Spleen (tissue), 11 donors: ENCODE measurements at regions not wholly inside any gene's neighbourhood (a gene's known extent, or its start where the extent isn't known, plus 50 kb on each side); places are given as distances from the start of the nearest gene placed in this dataset.

Source experiments
- DNase-seq: peaks from one replicate; pipeline ENCODE4 v3.0.0-alpha.2; 2020
- H3K27ac ChIP-seq, 8 donors: fragments of 200-600 bp; sonication (generic) in 7 of 8; 1 replicate in 4 of 8; 2 replicates in 4 of 8; pipeline versions ENCODE4 v1.5.0 to v1.8.0; 2016 to 2021; ENCODE audit warnings: inconsistent platforms in 4 of 8, mild to moderate bottlenecking in 4 of 8, moderate library complexity in 1 of 8
- H3K27me3 ChIP-seq, 7 donors: fragments of 200-600 bp; sonication (generic) in 6 of 7; replicated peaks in 1 of 7; 1 replicate in 4 of 7; 2 replicates in 3 of 7; pipeline versions ENCODE4 v1.5.0 to v1.8.0; 2016 to 2021; ENCODE audit warnings: inconsistent platforms in 3 of 7, mild to moderate bottlenecking in 1 of 7
- H3K36me3 ChIP-seq, 6 donors: fragments of 200-600 bp; sonication (generic) in 5 of 6; 1 replicate in 4 of 6; 2 replicates in 2 of 6; pipeline versions ENCODE4 v1.5.0 to v1.8.0; 2016 to 2021; ENCODE audit warnings: inconsistent platforms in 2 of 6
- H3K4me1 ChIP-seq, 6 donors: fragments of 200-600 bp; sonication (generic) in 5 of 6; 1 replicate in 3 of 6; 2 replicates in 3 of 6; pipeline versions ENCODE4 v1.5.0 to v1.8.0; 2016 to 2021; ENCODE audit warnings: inconsistent platforms in 3 of 6
- H3K4me3 ChIP-seq, 8 donors: fragments of 200-600 bp; sonication (generic) in 7 of 8; 1 replicate in 4 of 8; 2 replicates in 4 of 8; pipeline versions ENCODE4 v1.5.0 to v1.8.0; 2016 to 2021; ENCODE audit warnings: inconsistent platforms in 4 of 8, mild to moderate bottlenecking in 4 of 8, moderate library complexity in 2 of 8
- H3K9me3 ChIP-seq, 8 donors: fragments of 200-600 bp; sonication (generic) in 7 of 8; 1 replicate in 4 of 8; 2 replicates in 4 of 8; pipeline versions ENCODE4 v1.5.0 to v1.8.0; 2016 to 2021; ENCODE audit warnings: inconsistent platforms in 4 of 8
- POLR2A ChIP-seq, 3 donors: fragments of 450-650 bp; IDR thresholded peaks; one replicate each; pipeline ENCODE4 v1.5.1; 2017; ENCODE audit warnings: antibody characterized with exemption in 3 of 3, mild to moderate bottlenecking in 1 of 3
- POLR2AphosphoS5 ChIP-seq, 3 donors: sonication (generic); formaldehyde crosslinking; IDR thresholded peaks; one replicate each; pipeline ENCODE4 v1.5.1; 2017; ENCODE audit warnings: antibody characterized with exemption in 3 of 3
- WGBS, 5 donors: extraction: QIAGEN DNeasy Blood & Tissue Kit in 3 of 5; methylation state at CpG; one replicate each; pipeline versions ENCODE4 v1.1.5 to v1.1.7; 2013 to 2018; 5-methylcytosine and 5-hydroxymethylcytosine counted together
- intact Hi-C: fragments of 100-400 bp; cut with DNase I; formaldehyde crosslinking; loops from one replicate; pipeline ENCODE4 v1.15.0; 2023; ENCODE audit warnings: low total_unique reads
- TF ChIP-seq, protein P1 (sequence below), 11 experiments: fragments of 200-600 bp in 7 of 11; fragments of 450-650 bp in 4 of 11; sonication (generic) in 4 of 11; IDR thresholded peaks in 8 of 11; conservative IDR thresholded peaks in 3 of 11; 1 replicate in 7 of 11; 2 replicates in 4 of 11; pipeline versions ENCODE4 v1.4.0 to v1.8.0; 2016 to 2021; ENCODE audit warnings: antibody characterized with exemption in 11 of 11, inconsistent platforms in 4 of 11, mild to moderate bottlenecking in 1 of 11
- donor health status: healthy with polysubstance abuse.
- donor health status: DM: no; HTN: no; CAD: no; lungs with moderate emphysema.
- donor health status: DM: no; HTN: no; CAD: no.
- donor health status: Bipolar disorder and iron deficiency.
- donor health status: healthy.
- donor health status: DM: no; HTN: no; CAD: no.
- donor health status: DM: yes; HTN: yes; CAD: no.

DNA sequence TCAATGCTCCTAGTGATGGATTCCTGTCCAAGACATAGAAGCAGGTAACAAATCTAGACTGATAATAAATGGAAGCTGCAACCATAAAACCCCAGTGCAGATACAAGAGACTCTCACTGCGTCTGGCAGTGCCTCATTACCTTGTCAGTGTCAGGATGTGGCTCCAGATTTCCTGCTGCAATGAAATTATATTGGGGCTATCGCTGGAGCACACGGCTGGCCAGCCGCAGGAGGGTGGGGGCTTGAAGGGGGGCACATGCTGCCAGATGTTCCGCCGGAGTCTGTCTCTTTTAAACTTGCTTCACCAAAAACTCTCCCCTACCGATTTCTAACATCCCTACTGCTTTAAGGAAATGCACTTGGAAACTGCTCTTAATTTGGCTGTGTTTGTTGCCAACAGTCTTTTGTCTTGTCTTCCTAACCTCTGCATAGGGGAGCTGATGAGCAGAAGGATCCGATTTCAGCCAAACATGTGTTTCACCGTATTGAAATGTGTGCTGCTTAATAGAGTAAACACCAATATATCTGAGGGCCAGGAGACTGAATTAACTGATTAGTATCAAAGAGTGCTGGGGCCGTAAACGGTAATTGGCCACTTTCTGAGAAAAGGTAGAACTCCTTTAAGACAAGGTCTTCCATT is 102.2 kb upstream of the EXOC2 start:
- intact Hi-C loops = loop anchor here (5.0 to 10.0 kb wide), 2 partner anchors 520 to 587 kb away; partner anchors contain the start of gene FOXQ1
- Histone ChIP-seq H3K36me3 (no peaks in the 10 kb centered on the region), H3K9me3 (peaks cover 0 to 6% (median 0%) of the 10 kb centered on the region in 8 donors), H3K4me3 (no peak overlapping the region), H3K27ac (no peak overlapping the region), H3K4me1 (peaks cover 0 to 4% (median 0%) of the 10 kb centered on the region in 6 donors), H3K27me3 (peaks cover 0 to 91% (median 25%) of the 10 kb centered on the region in 7 donors)
- no peak for TF ChIP-seq POLR2AphosphoS5 (IDR thresholded peaks at IDR 0.05)
- no peak for TF ChIP-seq POLR2A (IDR thresholded peaks at IDR 0.05)
- TF ChIP-seq, protein P1, sequence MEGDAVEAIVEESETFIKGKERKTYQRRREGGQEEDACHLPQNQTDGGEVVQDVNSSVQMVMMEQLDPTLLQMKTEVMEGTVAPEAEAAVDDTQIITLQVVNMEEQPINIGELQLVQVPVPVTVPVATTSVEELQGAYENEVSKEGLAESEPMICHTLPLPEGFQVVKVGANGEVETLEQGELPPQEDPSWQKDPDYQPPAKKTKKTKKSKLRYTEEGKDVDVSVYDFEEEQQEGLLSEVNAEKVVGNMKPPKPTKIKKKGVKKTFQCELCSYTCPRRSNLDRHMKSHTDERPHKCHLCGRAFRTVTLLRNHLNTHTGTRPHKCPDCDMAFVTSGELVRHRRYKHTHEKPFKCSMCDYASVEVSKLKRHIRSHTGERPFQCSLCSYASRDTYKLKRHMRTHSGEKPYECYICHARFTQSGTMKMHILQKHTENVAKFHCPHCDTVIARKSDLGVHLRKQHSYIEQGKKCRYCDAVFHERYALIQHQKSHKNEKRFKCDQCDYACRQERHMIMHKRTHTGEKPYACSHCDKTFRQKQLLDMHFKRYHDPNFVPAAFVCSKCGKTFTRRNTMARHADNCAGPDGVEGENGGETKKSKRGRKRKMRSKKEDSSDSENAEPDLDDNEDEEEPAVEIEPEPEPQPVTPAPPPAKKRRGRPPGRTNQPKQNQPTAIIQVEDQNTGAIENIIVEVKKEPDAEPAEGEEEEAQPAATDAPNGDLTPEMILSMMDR (IDR thresholded peaks at IDR 0.05 in 8 of 11, conservative IDR thresholded peaks at IDR 0.05 in 3 of 11) = no peak
- 17 to 22% (median 20%) methylated on average over 11 of the region's 11 CpGs for WGBS, 5 donors
- no peak for DNase-seq

DNA sequence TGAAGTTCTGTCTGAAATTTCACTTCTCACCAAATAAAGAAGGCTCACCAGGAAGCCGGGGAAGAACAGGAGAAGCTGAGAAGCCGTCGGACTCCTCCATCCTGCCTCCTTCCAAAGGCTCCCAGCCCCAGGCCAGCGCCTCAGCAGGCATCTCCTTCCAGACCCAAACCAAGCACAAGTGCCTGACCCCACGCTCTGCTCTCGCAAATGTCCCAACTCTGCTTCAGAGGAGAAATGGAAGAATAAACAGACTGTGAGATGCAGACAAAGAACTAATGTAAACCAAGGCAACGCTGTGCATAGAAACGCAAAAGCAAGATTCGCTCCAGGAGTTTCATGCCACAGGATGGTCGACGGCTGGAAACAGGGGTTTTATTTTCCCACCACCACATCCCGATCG is 100.3 kb upstream of the EXOC2 start:
- intact Hi-C loops = loop anchor here (10.0 kb wide), 1 partner anchor 522 kb away; the partner anchor contains the start of gene FOXQ1
- H3K9me3 ChIP-seq = peaks cover 0 to 6% (median 0%) of the 10 kb centered on the region in 8 donors
- H3K4me1 ChIP-seq = peaks cover 0 to 4% (median 0%) of the 10 kb centered on the region in 6 donors
- H3K36me3 ChIP-seq = no peaks in the 10 kb centered on the region
- DNase-seq = no peak
- no peak overlapping the region for H3K4me3 ChIP-seq
- peaks cover 0 to 87% (median 30%) of the 10 kb centered on the region in 7 donors for H3K27me3 ChIP-seq
- TF ChIP-seq, protein P1 (IDR thresholded peaks at IDR 0.05 in 8 of 11, conservative IDR thresholded peaks at IDR 0.05 in 3 of 11) = no peak
- TF ChIP-seq POLR2AphosphoS5 (IDR thresholded peaks at IDR 0.05) = no peak
- no peak for TF ChIP-seq POLR2A (IDR thresholded peaks at IDR 0.05)
- H3K27ac ChIP-seq = no peak overlapping the region
- 76 to 83% (median 80%) methylated on average over 13 of the region's 13 CpGs for WGBS, 5 donors

DNA sequence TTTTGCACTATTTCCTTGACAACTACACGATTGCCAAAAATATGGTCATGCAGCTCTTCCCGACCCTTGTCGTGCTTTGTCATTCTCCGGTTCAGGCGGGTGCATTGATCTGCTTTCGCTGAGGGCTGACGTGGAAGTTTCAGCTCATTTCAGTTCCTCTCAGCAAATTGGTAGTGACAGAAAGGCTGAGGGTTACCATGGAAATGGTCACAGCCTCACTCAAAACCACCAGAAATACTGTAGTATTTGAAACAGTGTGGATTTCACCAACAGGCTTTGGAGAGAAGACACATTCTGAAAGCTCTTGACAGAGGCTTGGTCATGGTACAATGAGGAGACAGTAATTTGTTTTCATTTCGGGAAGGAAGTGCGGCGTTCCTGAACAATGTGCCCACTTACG is 99.7 kb upstream of the EXOC2 start:
- 68 to 78% (median 74%) methylated on average over 11 of the region's 11 CpGs for WGBS, 5 donors
- Histone ChIP-seq H3K27ac (no peak overlapping the region), H3K9me3 (peaks cover 0 to 6% (median 0%) of the 10 kb centered on the region in 8 donors), H3K36me3 (no peaks in the 10 kb centered on the region), H3K4me1 (peaks cover 0 to 3% (median 0%) of the 10 kb centered on the region in 6 donors), H3K4me3 (no peak overlapping the region), H3K27me3 (peaks cover 0 to 81% (median 30%) of the 10 kb centered on the region in 7 donors)
- TF ChIP-seq, protein P1 (IDR thresholded peaks at IDR 0.05 in 8 of 11, conservative IDR thresholded peaks at IDR 0.05 in 3 of 11) = no peak
- TF ChIP-seq POLR2A (IDR thresholded peaks at IDR 0.05) (no peak), POLR2AphosphoS5 (IDR thresholded peaks at IDR 0.05) (no peak)
- no peak for DNase-seq
- intact Hi-C loops = loop anchor here (10.0 kb wide), 1 partner anchor 522 kb away; the partner anchor contains the start of gene FOXQ1

DNA sequence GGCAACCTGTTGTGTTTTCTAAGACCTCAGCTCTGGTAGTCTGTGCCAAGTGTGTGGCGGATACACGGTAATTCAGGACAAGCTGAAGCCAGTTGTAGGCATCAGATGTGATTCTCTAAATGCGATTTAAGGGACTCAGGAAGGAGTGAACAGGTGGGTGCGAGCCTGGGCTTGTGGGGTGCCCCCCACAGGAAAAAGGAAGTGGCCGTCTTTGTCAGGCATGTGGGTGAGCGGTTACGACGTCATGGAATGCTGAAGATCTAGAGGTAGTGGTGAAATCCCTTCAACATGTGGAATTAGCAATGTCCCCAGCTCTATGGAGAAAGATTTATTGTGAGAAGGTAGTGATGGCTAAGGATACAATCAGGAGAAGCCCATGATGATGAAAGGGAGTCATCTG is 95.1 kb upstream of the EXOC2 start:
- H3K27me3 ChIP-seq = peaks cover 0 to 40% (median 9%) of the 10 kb centered on the region in 7 donors
- 21 to 36% (median 29%) methylated on average over 8 of the region's 8 CpGs for WGBS, 5 donors
- H3K36me3 ChIP-seq = no peaks in the 10 kb centered on the region
- TF ChIP-seq, protein P1 (IDR thresholded peaks at IDR 0.05 in 8 of 11, conservative IDR thresholded peaks at IDR 0.05 in 3 of 11) = no peak
- TF ChIP-seq POLR2AphosphoS5 (IDR thresholded peaks at IDR 0.05) = no peak
- no peak for TF ChIP-seq POLR2A (IDR thresholded peaks at IDR 0.05)
- H3K27ac ChIP-seq = no peak overlapping the region
- no peak overlapping the region for H3K4me3 ChIP-seq
- DNase-seq = no peak
- H3K9me3 ChIP-seq = peaks cover 0 to 6% (median 0%) of the 10 kb centered on the region in 8 donors
- intact Hi-C loops = loop anchor here (5.0 kb wide), 1 partner anchor 196 kb away; no protein-coding TSS in a partner anchor
- H3K4me1 ChIP-seq = no peaks in the 10 kb centered on the region
